Breast epithelium (tissue), 4 donors: ENCODE measurements at regions not wholly inside any gene's neighbourhood (a gene's known extent, or its start where the extent isn't known, plus 50 kb on each side); places are given as distances from the start of the nearest gene placed in this dataset.

Source experiments
- DNase-seq, 2 donors: peaks; one replicate each; pipeline ENCODE4 v3.0.0-alpha.2; 2019; ENCODE audit warnings: low spot score in 2 of 2
- H3K27ac ChIP-seq, 2 donors: fragments of 200-600 bp; sonication (generic) in 1 of 2; one replicate each; pipeline ENCODE4 v1.5.1; 2016 to 2019; ENCODE audit warnings: mild to moderate bottlenecking in 1 of 2
- H3K27me3 ChIP-seq, 2 donors: fragments of 200-600 bp; sonication (generic) in 1 of 2; one replicate each; pipeline versions ENCODE4 v1.5.1 to v1.6.0; 2017 to 2019; ENCODE audit warnings: control low read depth in 1 of 2, mild to moderate bottlenecking in 1 of 2
- H3K36me3 ChIP-seq: fragments of 200-600 bp; one replicate; pipeline ENCODE4 v1.5.1; 2019
- H3K4me1 ChIP-seq, 2 donors: fragments of 200-600 bp; sonication (generic); one replicate each; pipeline ENCODE4 v1.5.1; 2016 to 2019; ENCODE audit warnings: control low read depth in 1 of 2
- H3K4me3 ChIP-seq, 3 donors: fragments of 200-600 bp; sonication (generic); 1 replicate in 2 of 3; 2 replicates in 1 of 3; pipeline ENCODE4 v1.5.1; 2016 to 2019; ENCODE audit warnings: mild to moderate bottlenecking in 3 of 3, moderate library complexity in 2 of 3
- H3K9me3 ChIP-seq, 2 donors: fragments of 200-600 bp; sonication (generic) in 1 of 2; one replicate each; pipeline ENCODE4 v1.5.1; 2016 to 2019; ENCODE audit warnings: control low read depth in 1 of 2
- CTCF ChIP-seq, 3 donors: fragments of 450-650 bp; IDR thresholded peaks; one replicate each; pipeline ENCODE4 v1.5.1; 2016 to 2017; ENCODE audit warnings: antibody characterized with exemption in 3 of 3, mild to moderate bottlenecking in 3 of 3, moderate library complexity in 3 of 3
- POLR2A ChIP-seq: fragments of 450-650 bp; IDR thresholded peaks from one replicate; pipeline ENCODE4 v1.6.1; 2016; ENCODE audit warnings: antibody characterized with exemption, mild to moderate bottlenecking, moderate library complexity
- POLR2AphosphoS5 ChIP-seq, 3 donors: sonication (generic); formaldehyde crosslinking; IDR thresholded peaks; one replicate each; pipeline ENCODE4 v1.6.1; 2017; ENCODE audit warnings: antibody characterized with exemption in 3 of 3
- intact Hi-C: fragments of 100-400 bp; cut with DNase I; formaldehyde crosslinking; loops from one replicate; pipeline ENCODE4 v1.15.1; 2023; ENCODE audit warnings: low total_unique reads

- H3K4me1 ChIP-seq = no peaks in the 10 kb centered on the region
- no peak overlapping the region for H3K27ac ChIP-seq
- H3K9me3 ChIP-seq = no peaks in the 10 kb centered on the region
- no peak overlapping the region for H3K4me3 ChIP-seq
- no peaks in the 10 kb centered on the region for H3K27me3 ChIP-seq
- H3K36me3 ChIP-seq = no peaks in the 10 kb centered on the region
- TF ChIP-seq POLR2AphosphoS5 (IDR thresholded peaks at IDR 0.05) = no peak
- TF ChIP-seq CTCF (IDR thresholded peaks at IDR 0.05) = no peak
- TF ChIP-seq POLR2A = no peak
- intact Hi-C loops = no loop called here
- no peak for DNase-seq
Observed at GRCh38 chr7:35399216-35399615, 145.3 kb upstream of the TBX20 start.

- Histone ChIP-seq H3K27ac (no peak overlapping the region), H3K27me3 (no peaks in the 10 kb centered on the region), H3K4me3 (no peak overlapping the region), H3K4me1 (no peaks in the 10 kb centered on the region), H3K36me3 (no peaks in the 10 kb centered on the region), H3K9me3 (no peaks in the 10 kb centered on the region)
- no peak for TF ChIP-seq POLR2AphosphoS5 (IDR thresholded peaks at IDR 0.05)
- TF ChIP-seq POLR2A = no peak
- no peak for TF ChIP-seq CTCF (IDR thresholded peaks at IDR 0.05)
- intact Hi-C loops = no loop called here
- DNase-seq = no peak
Observed at GRCh38 chr7:35398518-35398917, 144.6 kb upstream of the TBX20 start.

GRCh38 chr7:35390146-35390545 is 136.2 kb upstream of the TBX20 start:
- Histone ChIP-seq H3K27ac (no peak overlapping the region), H3K4me1 (no peaks in the 10 kb centered on the region), H3K4me3 (no peak overlapping the region), H3K9me3 (no peaks in the 10 kb centered on the region), H3K27me3 (no peaks in the 10 kb centered on the region), H3K36me3 (no peaks in the 10 kb centered on the region)
- intact Hi-C loops = no loop called here
- TF ChIP-seq POLR2A (no peak), POLR2AphosphoS5 (IDR thresholded peaks at IDR 0.05) (no peak), CTCF (IDR thresholded peaks at IDR 0.05) (no peak)
- DNase-seq = no peak

- no peaks in the 10 kb centered on the region for H3K36me3 ChIP-seq
- no peaks in the 10 kb centered on the region for H3K27me3 ChIP-seq
- H3K9me3 ChIP-seq = no peaks in the 10 kb centered on the region
- TF ChIP-seq CTCF (IDR thresholded peaks at IDR 0.05) (no peak), POLR2AphosphoS5 (IDR thresholded peaks at IDR 0.05) (no peak), POLR2A (no peak)
- no peak for DNase-seq
- H3K27ac ChIP-seq = no peak overlapping the region
- no peaks in the 10 kb centered on the region for H3K4me1 ChIP-seq
- intact Hi-C loops = no loop called here
- H3K4me3 ChIP-seq = no peak overlapping the region
Observed at GRCh38 chr7:35389636-35390035, 135.7 kb upstream of the TBX20 start.

- intact Hi-C loops = no loop called here
- Histone ChIP-seq H3K9me3 (no peaks in the 10 kb centered on the region), H3K4me3 (no peak overlapping the region), H3K27me3 (no peaks in the 10 kb centered on the region), H3K27ac (no peak overlapping the region), H3K4me1 (no peaks in the 10 kb centered on the region), H3K36me3 (no peaks in the 10 kb centered on the region)
- TF ChIP-seq POLR2A (no peak), CTCF (IDR thresholded peaks at IDR 0.05) (no peak), POLR2AphosphoS5 (IDR thresholded peaks at IDR 0.05) (no peak)
- DNase-seq = no peak
Observed at GRCh38 chr7:35386816-35387706, 133.2 kb upstream of the TBX20 start.
